Stimulated activated CD8-positive, alpha-beta memory T cell treated with anti-CD3 and anti-CD28 coated beads, Interleukin-15, amount 100 ng/mL, for 48 hours (primary cell): ENCODE measurements at regions not wholly inside any gene's neighbourhood (a gene's known extent, or its start where the extent isn't known, plus 50 kb on each side); places are given as distances from the start of the nearest gene placed in this dataset.
"Not testable (repeated sequence)": the region's sequence is repeated elsewhere in the genome, so short reads cannot be mapped to it uniquely, and the experiment has no call there.

Experiments
- DNase-seq, 2 donors: peaks; one replicate each; pipeline ENCODE4 v3.0.0-alpha.2; 2020; ENCODE audit warnings: low read depth in 2 of 2

DNA sequence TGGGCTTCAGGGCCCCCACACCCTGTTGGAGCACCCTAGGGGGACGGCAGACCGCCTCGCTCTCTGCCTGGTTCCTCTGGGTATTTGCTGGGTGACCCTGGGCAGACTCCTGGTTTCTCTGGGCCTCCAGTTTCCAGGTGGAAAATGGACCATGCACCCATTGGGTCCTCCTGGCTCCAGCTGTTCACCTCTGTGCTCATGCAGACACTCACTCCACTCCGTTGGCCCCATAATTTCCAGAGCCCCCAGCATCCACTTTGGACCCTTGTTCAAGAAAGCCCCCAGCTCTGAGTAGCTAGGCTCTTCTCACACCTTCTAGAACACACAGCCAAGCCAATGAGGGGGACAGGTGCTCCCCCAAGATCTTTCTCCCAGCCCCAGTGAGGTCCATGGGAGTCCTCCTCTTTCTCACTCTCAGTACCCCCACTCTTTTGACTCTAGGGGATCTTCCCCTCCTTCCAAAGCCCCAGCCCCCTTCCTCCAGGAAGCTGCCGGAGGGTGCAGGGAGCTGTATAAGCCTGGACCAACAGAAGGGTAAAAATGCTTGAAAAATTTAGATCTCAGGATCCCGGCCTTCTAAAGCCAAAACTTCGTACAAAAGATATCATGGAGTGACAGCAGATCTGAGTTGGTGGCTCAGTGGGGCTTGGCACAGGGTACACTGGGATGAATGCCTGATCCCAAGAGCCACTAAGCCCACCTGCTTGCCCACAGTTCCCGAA lies 174.8 kb upstream of the RTL1 start:
- DNase-seq, result no peak

DNA sequence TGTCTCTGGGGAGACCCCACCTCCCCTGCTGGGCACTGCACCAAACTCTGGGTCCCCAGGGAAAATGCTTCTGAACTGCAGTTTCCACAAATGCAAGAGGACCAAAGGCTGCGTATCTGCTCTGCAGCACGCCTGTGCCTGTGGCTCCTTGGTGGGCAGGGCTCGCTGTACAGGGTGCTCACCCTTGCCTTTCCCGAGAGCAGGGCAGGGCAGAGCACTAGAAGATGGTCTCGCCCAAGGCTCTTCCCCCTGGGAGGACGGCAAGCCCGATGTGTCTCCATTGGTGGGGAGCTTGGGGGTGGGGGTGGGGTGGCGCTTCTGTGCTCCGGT lies 175.3 kb upstream of the RTL1 start:
- DNase-seq, result no peak

DNA sequence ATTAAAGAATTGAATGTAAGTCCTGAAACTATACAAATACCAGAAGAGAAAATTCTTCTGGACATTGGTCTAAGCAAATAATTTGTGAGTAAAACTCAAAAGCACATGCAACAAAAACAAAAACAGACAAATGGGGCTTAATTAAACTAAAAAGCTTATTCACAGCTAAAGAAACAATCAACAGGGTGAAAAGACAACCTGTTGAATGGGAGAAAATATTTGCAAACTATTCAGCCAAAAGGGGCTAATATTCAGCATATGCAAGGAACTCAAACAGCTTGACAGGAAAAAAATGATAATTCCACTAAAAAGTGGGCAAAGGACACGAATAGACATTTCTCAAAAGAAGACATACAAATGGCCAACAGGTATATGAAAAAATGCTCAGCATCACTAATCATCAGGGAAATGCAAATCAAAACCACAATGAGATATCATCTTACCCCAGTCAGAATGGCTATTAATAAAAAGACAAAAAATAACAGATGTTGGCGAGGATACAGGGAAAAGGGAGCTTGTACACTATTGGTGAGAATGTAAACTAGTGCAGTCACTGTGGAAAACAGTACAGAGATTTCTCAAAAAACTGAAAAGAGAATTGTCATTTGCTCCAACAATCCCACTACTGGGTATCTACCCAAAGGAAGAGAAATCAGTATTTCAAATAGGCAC lies 177.5 kb upstream of the RTL1 start:
- DNase-seq, result no peak

GRCh38 chr14:101082036-101082435 lies 178.5 kb upstream of the RTL1 start:
- no peak for DNase-seq

GRCh38 chr14:101082436-101083384 lies 179.2 kb upstream of the RTL1 start:
- no peak for DNase-seq

- DNase-seq, result no peak
These were observed 180.3 kb upstream of the RTL1 start for GRCh38 chr14:101083564-101084435.

GRCh38 chr14:101084436-101084826 lies 180.9 kb upstream of the RTL1 start:
- no peak for DNase-seq

DNA sequence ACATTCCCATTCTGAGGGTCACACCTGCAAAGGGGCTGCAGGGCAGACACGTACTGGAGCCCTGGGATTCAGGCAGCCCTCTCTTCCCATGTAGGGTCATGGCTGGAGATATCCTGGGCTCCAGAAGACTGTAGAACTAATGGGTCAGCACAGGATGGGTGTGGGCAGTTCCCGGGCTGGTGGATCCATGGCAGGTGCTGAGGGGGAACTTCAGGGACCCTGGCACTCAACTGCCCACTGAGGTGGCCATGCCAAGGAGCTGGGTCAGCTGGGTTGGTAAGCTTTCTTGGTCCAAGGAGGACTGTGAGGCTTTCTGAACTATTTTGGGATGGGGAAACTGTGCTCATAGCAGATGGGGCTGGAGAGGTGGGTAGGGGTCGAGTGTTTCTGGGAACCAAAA lies 183.4 kb upstream of the RTL1 start:
- no peak for DNase-seq

GRCh38 chr14:101087614-101088394 lies 184.3 kb upstream of the RTL1 start:
- DNase-seq, result no peak

DNA sequence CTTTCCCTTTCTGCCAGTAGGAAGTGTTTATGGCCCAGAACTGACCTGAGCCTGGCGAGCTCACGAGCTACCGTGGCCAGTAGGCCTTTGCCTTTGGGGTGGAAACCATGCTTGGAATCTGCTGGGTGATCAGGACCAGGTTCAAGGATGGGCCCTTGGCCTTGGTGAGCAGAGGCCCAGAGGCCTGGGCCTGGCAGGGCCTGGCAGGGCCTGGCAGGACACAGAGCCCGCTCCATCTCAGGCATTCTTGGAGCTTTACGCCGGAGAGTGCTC lies 184.8 kb upstream of the RTL1 start:
- DNase-seq, result no peak

- DNase-seq, result no peak
These were observed 185.2 kb upstream of the RTL1 start for GRCh38 chr14:101088714-101089113.

GRCh38 chr14:101090478-101090877 lies 187.0 kb upstream of the RTL1 start:
- not testable (repeated sequence) for DNase-seq

- no peak for DNase-seq
These were observed 187.5 kb upstream of the RTL1 start for GRCh38 chr14:101090976-101091375.

DNA sequence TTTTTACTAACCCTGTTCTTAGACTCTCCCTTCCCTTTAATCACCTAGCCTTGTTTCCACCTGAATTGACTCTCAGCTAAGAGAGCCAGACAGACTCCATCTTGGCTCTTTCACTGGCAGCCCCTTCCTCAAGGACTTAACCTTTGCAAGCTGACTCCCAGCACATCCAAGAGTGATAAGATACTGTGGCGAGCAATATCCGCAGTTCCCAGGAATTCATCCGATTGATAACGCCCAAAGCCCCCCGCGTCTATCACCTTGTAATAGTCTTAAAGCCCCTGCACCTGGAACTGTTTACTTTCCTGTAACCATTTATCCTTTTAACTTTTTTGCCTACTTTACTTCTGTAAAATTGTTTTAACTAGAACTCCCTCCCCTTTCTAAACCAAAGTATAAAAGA lies 191.4 kb upstream of the RTL1 start:
- not testable (repeated sequence) for DNase-seq

- no peak for DNase-seq
These were observed 193.0 kb upstream of the RTL1 start for GRCh38 chr14:101096551-101096950.

DNA sequence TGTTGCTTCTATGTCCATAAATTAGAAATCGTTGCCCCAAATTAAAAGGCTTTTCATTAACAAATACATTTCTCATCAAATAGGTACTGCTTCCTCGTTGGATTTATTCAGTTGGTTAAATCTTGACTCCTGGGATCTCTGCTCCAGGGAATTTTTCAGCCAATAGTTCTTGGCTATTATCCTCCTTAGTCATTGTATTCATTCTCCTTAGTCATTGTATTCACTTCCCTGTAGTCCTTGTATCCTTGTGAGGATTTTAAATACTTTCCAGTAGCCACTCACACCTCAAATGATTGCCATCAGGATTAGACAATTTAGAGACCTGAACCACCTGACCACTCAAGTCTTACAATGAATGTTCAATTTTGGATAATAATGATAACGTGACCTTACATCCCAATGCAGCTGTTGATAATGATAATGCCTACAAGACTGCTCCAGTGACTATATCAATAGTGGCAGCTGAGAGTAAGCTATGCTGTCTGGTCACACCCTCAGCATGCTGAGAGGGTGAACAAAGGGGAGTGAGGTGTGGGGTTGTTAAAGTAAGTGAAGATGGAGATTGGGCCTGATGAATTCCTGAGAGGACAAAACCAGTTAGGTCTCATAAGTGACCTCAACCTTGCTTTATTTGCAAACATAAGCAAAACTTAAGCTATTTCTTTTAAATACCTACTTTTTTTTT lies 193.7 kb upstream of the RTL1 start:
- no peak for DNase-seq

- DNase-seq, result no peak
These were observed 194.7 kb upstream of the RTL1 start for GRCh38 chr14:101098177-101098576.

DNA sequence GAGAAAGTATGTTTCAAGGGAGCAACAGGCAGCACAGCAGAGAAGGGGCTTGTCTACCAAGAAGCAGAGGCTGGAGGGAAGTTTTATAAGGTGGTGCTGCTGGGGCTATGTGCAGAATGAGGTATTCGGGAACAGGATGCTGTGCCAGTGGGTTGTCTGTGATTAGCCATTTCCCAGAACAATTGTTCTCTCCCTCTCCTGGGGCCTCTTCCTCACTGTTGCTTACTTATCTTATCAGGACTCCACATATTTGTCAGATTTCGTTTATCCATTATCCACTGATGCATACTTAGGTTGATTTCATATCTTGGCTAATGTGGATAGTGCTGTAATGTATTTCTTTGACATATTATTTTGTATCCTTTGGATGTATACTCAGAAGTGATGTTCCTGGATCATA lies 195.1 kb upstream of the RTL1 start:
- DNase-seq, result no peak

DNA sequence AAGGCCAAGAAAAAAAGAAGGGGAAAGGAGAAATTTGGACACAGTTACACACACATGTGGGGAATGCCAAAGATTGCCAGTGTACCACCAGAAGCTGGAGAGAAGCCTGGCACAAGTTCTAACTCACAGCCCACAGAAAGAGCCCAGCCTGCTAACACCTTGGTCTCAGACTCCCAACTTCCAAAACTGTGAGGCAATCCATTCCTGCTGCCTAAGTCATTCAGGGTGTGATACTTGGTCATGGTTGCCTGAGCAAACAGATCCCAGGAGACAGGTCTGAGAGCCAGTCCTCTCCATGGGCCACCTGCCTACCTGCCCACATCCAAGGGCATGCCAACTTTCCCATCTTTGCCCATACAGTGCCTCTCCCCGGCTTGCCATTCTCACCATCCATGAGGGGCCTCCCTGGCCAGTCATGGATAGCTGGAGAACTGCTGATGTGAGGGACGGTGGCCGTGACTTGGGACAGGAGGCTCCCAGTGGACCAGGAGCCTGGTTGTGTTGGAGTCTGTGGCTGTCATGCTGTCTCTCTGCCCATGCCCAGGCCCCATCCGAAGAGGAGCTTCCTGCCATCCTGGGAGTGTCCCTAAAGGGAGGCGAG lies 198.0 kb upstream of the RTL1 start:
- DNase-seq, result no peak

DNA sequence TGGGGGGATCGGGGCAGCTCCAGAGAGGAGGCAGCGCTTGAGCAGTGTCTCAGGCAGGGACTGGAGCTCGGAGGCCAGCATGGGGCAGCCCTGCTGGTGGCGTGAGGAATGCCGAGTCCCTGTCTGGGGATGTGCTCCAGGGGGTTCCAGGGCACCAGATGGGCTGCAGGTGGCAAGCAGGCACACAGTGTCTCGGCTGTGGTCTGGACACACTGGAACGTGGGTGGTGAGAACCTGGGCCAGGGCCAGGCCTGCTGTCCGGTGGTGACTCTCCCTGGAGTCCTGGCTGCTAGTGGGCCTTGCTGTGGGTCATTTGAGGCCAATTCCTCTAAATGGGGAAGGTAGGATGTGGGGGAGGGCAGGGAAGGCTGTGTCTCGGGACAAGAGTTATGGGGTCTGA lies 199.4 kb upstream of the RTL1 start:
- DNase-seq, result no peak
